PC-9 (cell line): ENCODE measurements at regions not wholly inside any gene's neighbourhood (a gene's known extent, or its start where the extent isn't known, plus 50 kb on each side); places are given as distances from the start of the nearest gene placed in this dataset.

Source experiments
- BruUV-seq: library from RNA; stranded (reverse); fragments of 400-500 nt; replicated peaks from 2 replicates; lab custom pipeline; 2021; lab: Mats Ljungman, UMichigan
- CTCF ChIA-PET: fragments of 300-600 bp; sonication (Branson Sonifier 250); formaldehyde crosslinking; loops from one replicate; lab custom pipeline; 2022; ENCODE audit warnings: antibody characterized with exemption; lab: Charles Lee
- POLR2A ChIA-PET: fragments of 300-600 bp; sonication (Branson Sonifier 250); formaldehyde crosslinking; loops from one replicate; lab custom pipeline; 2022; ENCODE audit warnings: antibody characterized with exemption; ENCODE audit not compliant: unreplicated experiment; lab: Charles Lee
- DNase-seq, 2 experiments: peaks; one replicate each; pipeline versions ENCODE4 v3.0.0 to v3.0.0-alpha.2; 2015 to 2022; ENCODE audit warnings: mixed read lengths in 1 of 2
- H2AFZ ChIP-seq: fragments of 200-600 bp; sonication (generic); 2 replicates; pipeline ENCODE4 v1.8.1; 2017; ENCODE audit warnings: antibody characterized with exemption
- H3F3A ChIP-seq: fragments of 200-600 bp; sonication (generic); 2 replicates; pipeline ENCODE4 v1.8.1; 2017; ENCODE audit warnings: antibody characterized with exemption, mild to moderate bottlenecking, low read depth; ENCODE audit not compliant: insufficient read depth
- H3K27ac ChIP-seq: fragments of 200-600 bp; sonication (generic); 2 replicates; pipeline ENCODE4 v1.6.1; 2016; ENCODE audit warnings: mixed run types
- H3K27me3 ChIP-seq: fragments of 200-600 bp; sonication (generic); 2 replicates; pipeline ENCODE4 v1.6.1; 2016; ENCODE audit warnings: low read depth, mixed run types; ENCODE audit not compliant: insufficient read depth
- H3K36me3 ChIP-seq: fragments of 200-600 bp; sonication (generic); 2 replicates; pipeline ENCODE4 v1.6.1; 2016; ENCODE audit warnings: low read depth, mixed run types
- H3K4me1 ChIP-seq: fragments of 200-600 bp; sonication (generic); replicated peaks from 2 replicates; pipeline ENCODE4 v1.6.1; 2016; ENCODE audit warnings: mixed run types; ENCODE audit not compliant: insufficient read depth
- H3K4me2 ChIP-seq: fragments of 200-600 bp; sonication (generic); 2 replicates; pipeline ENCODE4 v1.6.1; 2017; ENCODE audit warnings: mixed run types
- H3K4me3 ChIP-seq: fragments of 200-600 bp; sonication (generic); 2 replicates; pipeline ENCODE4 v1.6.1; 2016; ENCODE audit warnings: mixed run types
- H3K79me2 ChIP-seq: fragments of 200-600 bp; sonication (generic); 2 replicates; pipeline ENCODE4 v1.6.1; 2017; ENCODE audit warnings: low read depth, mixed run types
- H3K9me2 ChIP-seq: fragments of 200-600 bp; sonication (generic); 2 replicates; pipeline ENCODE4 v1.8.1; 2017; ENCODE audit warnings: mild to moderate bottlenecking; ENCODE audit not compliant: insufficient read depth
- H3K9me3 ChIP-seq: fragments of 200-600 bp; sonication (generic); 2 replicates; pipeline ENCODE4 v1.8.1; 2016; ENCODE audit warnings: low read depth; ENCODE audit not compliant: insufficient read depth
- H4K20me1 ChIP-seq: fragments of 200-600 bp; sonication (generic); 2 replicates; pipeline ENCODE4 v1.8.1; 2017; ENCODE audit not compliant: insufficient read depth
- EZH2 ChIP-seq: fragments of 200-600 bp; sonication (generic); IDR thresholded peaks from 2 replicates; pipeline ENCODE4 v1.8.0; 2017; ENCODE audit warnings: antibody characterized with exemption, low read depth
- intact Hi-C: fragments of 100-400 bp; cut with micrococcal nuclease; formaldehyde crosslinking; loops from one replicate; pipeline ENCODE4 v1.10.0; 2022; ENCODE audit not compliant: unreplicated experiment
- TF ChIP-seq, protein P1 (sequence below): fragments of 200-600 bp; sonication (generic); conservative IDR thresholded peaks from 2 replicates; pipeline ENCODE4 v1.6.1; 2017; ENCODE audit warnings: mixed run types, antibody characterized with exemption, mild to moderate bottlenecking, moderate library complexity

GRCh38 chr2:228942856-228943255 lies 328.2 kb downstream of the PID1 start:
- ChIA-PET POLR2A (no interaction called here), CTCF (no interaction called here)
- Histone ChIP-seq H3K4me2 (no peak overlapping the region), H3K9me2 (no peaks in the 10 kb centered on the region), H3K9me3 (no peaks in the 10 kb centered on the region), H3K4me3 (no peak overlapping the region), H3K79me2 (no peaks in the 10 kb centered on the region), H2AFZ (no peak overlapping the region), H4K20me1 (no peaks in the 10 kb centered on the region), H3K27ac (no peak overlapping the region), H3F3A (no peaks in the 10 kb centered on the region), H3K4me1 (no peaks in the 10 kb centered on the region), H3K36me3 (no peaks in the 10 kb centered on the region), H3K27me3 (0 out of 2 replicates have a peak, but pooled peaks cover 5% of the 10 kb centered on the region)
- no TSS peak for BruUV-seq
- intact Hi-C loops: no loop called here
- TF ChIP-seq, protein P1, sequence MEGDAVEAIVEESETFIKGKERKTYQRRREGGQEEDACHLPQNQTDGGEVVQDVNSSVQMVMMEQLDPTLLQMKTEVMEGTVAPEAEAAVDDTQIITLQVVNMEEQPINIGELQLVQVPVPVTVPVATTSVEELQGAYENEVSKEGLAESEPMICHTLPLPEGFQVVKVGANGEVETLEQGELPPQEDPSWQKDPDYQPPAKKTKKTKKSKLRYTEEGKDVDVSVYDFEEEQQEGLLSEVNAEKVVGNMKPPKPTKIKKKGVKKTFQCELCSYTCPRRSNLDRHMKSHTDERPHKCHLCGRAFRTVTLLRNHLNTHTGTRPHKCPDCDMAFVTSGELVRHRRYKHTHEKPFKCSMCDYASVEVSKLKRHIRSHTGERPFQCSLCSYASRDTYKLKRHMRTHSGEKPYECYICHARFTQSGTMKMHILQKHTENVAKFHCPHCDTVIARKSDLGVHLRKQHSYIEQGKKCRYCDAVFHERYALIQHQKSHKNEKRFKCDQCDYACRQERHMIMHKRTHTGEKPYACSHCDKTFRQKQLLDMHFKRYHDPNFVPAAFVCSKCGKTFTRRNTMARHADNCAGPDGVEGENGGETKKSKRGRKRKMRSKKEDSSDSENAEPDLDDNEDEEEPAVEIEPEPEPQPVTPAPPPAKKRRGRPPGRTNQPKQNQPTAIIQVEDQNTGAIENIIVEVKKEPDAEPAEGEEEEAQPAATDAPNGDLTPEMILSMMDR: no peak
- no peak for TF ChIP-seq EZH2
- DNase-seq: no peak

GRCh38 chr2:228938629-228939028 lies 332.5 kb downstream of the PID1 start:
- Histone ChIP-seq H3K4me2 (no peak overlapping the region), H3K4me3 (no peak overlapping the region), H3K79me2 (no peaks in the 10 kb centered on the region), H3K36me3 (no peaks in the 10 kb centered on the region), H2AFZ (no peak overlapping the region), H3K9me2 (no peaks in the 10 kb centered on the region), H3K27me3 (0 out of 2 replicates have a peak, but pooled peaks cover under 1% of the 10 kb centered on the region), H3K27ac (no peak overlapping the region), H3K4me1 (no peaks in the 10 kb centered on the region), H3F3A (no peaks in the 10 kb centered on the region), H4K20me1 (no peaks in the 10 kb centered on the region), H3K9me3 (no peaks in the 10 kb centered on the region)
- DNase-seq: no peak
- TF ChIP-seq, protein P1: no peak
- no peak for TF ChIP-seq EZH2
- no TSS peak for BruUV-seq
- intact Hi-C loops: no loop called here
- POLR2A ChIA-PET: no interaction called here
- CTCF ChIA-PET: interaction anchor here (0.7 kb wide), 1 partner anchor 16 kb away, joined by 3 read pairs; no protein-coding TSS in a partner anchor

- Histone ChIP-seq H3K36me3 (no peaks in the 10 kb centered on the region), H4K20me1 (no peaks in the 10 kb centered on the region), H2AFZ (no peak overlapping the region), H3K27me3 (no peaks in the 10 kb centered on the region), H3K9me3 (no peaks in the 10 kb centered on the region), H3F3A (no peaks in the 10 kb centered on the region), H3K4me2 (no peak overlapping the region), H3K79me2 (no peaks in the 10 kb centered on the region), H3K4me3 (no peak overlapping the region), H3K4me1 (no peaks in the 10 kb centered on the region), H3K9me2 (no peaks in the 10 kb centered on the region), H3K27ac (no peak overlapping the region)
- ChIA-PET CTCF (no interaction called here), POLR2A (no interaction called here)
- no peak for DNase-seq
- TF ChIP-seq, protein P1: no peak
- no peak for TF ChIP-seq EZH2
- BruUV-seq: no TSS peak
- intact Hi-C loops: no loop called here
These were observed 343.8 kb downstream of the PID1 start for GRCh38 chr2:228927028-228928010.
